ENCODE measurements at regions not wholly inside any gene's neighbourhood (a gene's known extent, or its start where the extent isn't known, plus 50 kb on each side); places are given as distances from the start of the nearest gene placed in this dataset.

- 71 to 87% (median 79%) methylated on average over 1 of the region's 1 CpG for WGBS, 4 donors
- no peak overlapping the region for H3K27ac ChIP-seq
- H3K4me3 ChIP-seq = no peak overlapping the region
- TF ChIP-seq CTCF (IDR thresholded peaks at IDR 0.05) (no peak), POLR2A (IDR thresholded peaks at IDR 0.05) (no peak)
- H3K4me1 ChIP-seq (replicated peaks in 1 of 2) = no peaks in the 10 kb centered on the region
- no peaks in the 10 kb centered on the region for H3K27me3 ChIP-seq
- DNase-seq = no peak
- no peaks in the 10 kb centered on the region for H3K36me3 ChIP-seq (replicated peaks in 1 of 2)
- intact Hi-C loops (cut with DNase I) = no loop called here
- no peaks in the 10 kb centered on the region for H3K9me3 ChIP-seq (replicated peaks in 1 of 3)
These were observed 254.8 kb downstream of the HGF start for GRCh38 chr7:81515009-81515408.

GRCh38 chr7:81514546-81514945, 255.3 kb downstream of the HGF start:
- Histone ChIP-seq H3K36me3 (replicated peaks in 1 of 2) (no peaks in the 10 kb centered on the region), H3K4me3 (no peak overlapping the region), H3K27me3 (no peaks in the 10 kb centered on the region), H3K27ac (no peak overlapping the region), H3K9me3 (replicated peaks in 1 of 3) (no peaks in the 10 kb centered on the region), H3K4me1 (replicated peaks in 1 of 2) (no peaks in the 10 kb centered on the region)
- no peak for DNase-seq
- WGBS, 4 donors = 63 to 70% (median 69%) methylated on average over 3 of the region's 3 CpGs
- intact Hi-C loops (cut with DNase I) = no loop called here
- TF ChIP-seq POLR2A (IDR thresholded peaks at IDR 0.05) = no peak
- no peak for TF ChIP-seq CTCF (IDR thresholded peaks at IDR 0.05)

- Histone ChIP-seq H3K4me1 (replicated peaks in 1 of 2) (no peaks in the 10 kb centered on the region), H3K36me3 (replicated peaks in 1 of 2) (no peaks in the 10 kb centered on the region), H3K27me3 (no peaks in the 10 kb centered on the region), H3K9me3 (replicated peaks in 1 of 3) (no peaks in the 10 kb centered on the region), H3K27ac (no peak overlapping the region), H3K4me3 (no peak overlapping the region)
- TF ChIP-seq POLR2A (IDR thresholded peaks at IDR 0.05) = no peak
- TF ChIP-seq CTCF (IDR thresholded peaks at IDR 0.05) = no peak
- DNase-seq = no peak
- WGBS, 4 donors = 77 to 93% (median 81%) methylated on average over 7 to 10 of the region's 10 CpGs
- intact Hi-C loops (cut with DNase I) = no loop called here
These were observed 259.7 kb downstream of the HGF start for GRCh38 chr7:81510122-81510521.

- Histone ChIP-seq H3K9me3 (replicated peaks in 1 of 3) (no peaks in the 10 kb centered on the region), H3K36me3 (replicated peaks in 1 of 2) (no peaks in the 10 kb centered on the region), H3K4me3 (no peak overlapping the region), H3K27me3 (no peaks in the 10 kb centered on the region), H3K27ac (no peak overlapping the region), H3K4me1 (replicated peaks in 1 of 2) (no peaks in the 10 kb centered on the region)
- DNase-seq = no peak
- 70 to 75% (median 73%) methylated on average over 2 of the region's 2 CpGs for WGBS, 4 donors
- intact Hi-C loops (cut with DNase I) = no loop called here
- TF ChIP-seq CTCF (IDR thresholded peaks at IDR 0.05) (no peak), POLR2A (IDR thresholded peaks at IDR 0.05) (no peak)
These were observed 262.6 kb downstream of the HGF start for GRCh38 chr7:81507221-81507620.

All from adrenal gland (tissue), 9 donors.